A673 (cell line): ENCODE measurements at regions not wholly inside any gene's neighbourhood (a gene's known extent, or its start where the extent isn't known, plus 50 kb on each side); places are given as distances from the start of the nearest gene placed in this dataset.

Experiments used
- CTCF ChIP-seq: fragments of 300-800, 200-600 bp; sonication (generic); conservative IDR thresholded peaks from 2 replicates; pipeline ENCODE4 v1.5.1; 2017; ENCODE audit warnings: low read depth, mild to moderate bottlenecking, antibody characterized with exemption, low read length, moderate library complexity, mixed read lengths
- EZH2 ChIP-seq: fragments of 200-600 bp; sonication (generic); IDR thresholded peaks from 2 replicates; pipeline ENCODE4 v1.6.1; 2017; ENCODE audit warnings: borderline replicate concordance, low read depth, mild to moderate bottlenecking, mixed read lengths, antibody characterized with exemption, low read length; ENCODE audit not compliant: poor library complexity, severe bottlenecking

GRCh38 chr11:82599836-82600235 lies 133.8 kb downstream of the FAM181B start:
- no peak for TF ChIP-seq CTCF
- no peak for TF ChIP-seq EZH2
